SK-N-SH (cell line): ENCODE measurements at regions not wholly inside any gene's neighbourhood (a gene's known extent, or its start where the extent isn't known, plus 50 kb on each side); places are given as distances from the start of the nearest gene placed in this dataset.
A peak's percentile ranks its signal among the peaks of the same experiment; 100 is the strongest.

Experiments
- CHD2 ChIP-seq: fragments of 150-350 bp; IDR thresholded peaks from 2 replicates; pipeline ENCODE4 v1.6.1; 2018; ENCODE audit warnings: low read length; ENCODE audit not compliant: partially characterized antibody
- CTCF ChIP-seq: fragments of 200-600 bp; sonication (generic); IDR thresholded peaks from 2 replicates; pipeline ENCODE4 v1.6.1; 2017; ENCODE audit warnings: antibody characterized with exemption, mild to moderate bottlenecking, moderate library complexity
- EP300 ChIP-seq, 2 experiments: IDR thresholded peaks; 2 replicates each; pipeline versions ENCODE4 v1.4.0 to v1.6.1; 2012; ENCODE audit warnings: borderline replicate concordance in 1 of 2, low read depth in 1 of 2, low read length in 1 of 2
- EZH2phosphoT487 ChIP-seq: fragments of 200-600 bp; sonication (generic); IDR thresholded peaks from 2 replicates; pipeline ENCODE4 v1.6.1; 2017; ENCODE audit warnings: low read depth, mixed run types, mild to moderate bottlenecking, antibody characterized with exemption, moderate library complexity, borderline replicate concordance
- FOSL2 ChIP-seq: IDR thresholded peaks from 2 replicates; pipeline ENCODE4 v1.4.0; 2012; ENCODE audit warnings: low read depth, mild to moderate bottlenecking, moderate library complexity, borderline replicate concordance
- FOXJ3 ChIP-seq: sonication (generic); formaldehyde crosslinking; IDR thresholded peaks from 2 replicates; pipeline ENCODE4 v1.5.1; 2020; ENCODE audit warnings: mild to moderate bottlenecking, missing genetic modification reagents
- MAX ChIP-seq: IDR thresholded peaks from 2 replicates; pipeline ENCODE4 v1.4.0; 2012; ENCODE audit warnings: low read depth
- RAD21 ChIP-seq: IDR thresholded peaks from 2 replicates; pipeline ENCODE4 v1.6.1; 2012; ENCODE audit warnings: mild to moderate bottlenecking, low read length
- RCOR1 ChIP-seq: fragments of 150-350 bp; IDR thresholded peaks from 2 replicates; pipeline ENCODE4 v1.6.1; 2017; ENCODE audit warnings: antibody characterized with exemption, low read length
- REST ChIP-seq: IDR thresholded peaks from 2 replicates; pipeline ENCODE4 v1.6.1; 2012; ENCODE audit warnings: mild to moderate bottlenecking, low read depth, low read length, moderate library complexity
- SMC3 ChIP-seq: IDR thresholded peaks from 2 replicates; pipeline ENCODE4 v1.6.1; 2012; ENCODE audit warnings: low read depth, low read length, improper control_type of control experiment
- TCF12 ChIP-seq: IDR thresholded peaks from 2 replicates; pipeline ENCODE4 v1.4.0; 2012
- ZBTB33 ChIP-seq: IDR thresholded peaks from 2 replicates; pipeline ENCODE4 v1.4.0; 2012; ENCODE audit warnings: low read depth, borderline replicate concordance

- TF ChIP-seq ZBTB33: peak; percentile 70; the same call in 1 of the 2 replicates
- TF ChIP-seq TCF12: peak; percentile 98
- TF ChIP-seq FOSL2: peak; percentile 55
- TF ChIP-seq FOXJ3 (CRISPR knock-in tag): no peak
- TF ChIP-seq RCOR1: peak; percentile 81
- TF ChIP-seq RAD21: no peak
- 0 out of 2 replicates have a peak, but pooled peaks have one; percentile 38 for TF ChIP-seq REST
- peak; percentile 80 to 95 for TF ChIP-seq EP300 (IDR thresholded peaks at IDR 0.05; ENCODE audit: borderline replicate concordance in 1 of 2, low read depth in 1 of 2, low read length in 1 of 2)
- TF ChIP-seq CHD2: no peak
- TF ChIP-seq MAX: peak; percentile 84
- no peak for TF ChIP-seq CTCF
- TF ChIP-seq SMC3: no peak
- TF ChIP-seq EZH2phosphoT487: no peak
These were observed 66.3 kb downstream of the MAT2B start (continued) for GRCh38 chr5:163571744-163572143.
